H9 (cell line): ENCODE measurements at regions not wholly inside any gene's neighbourhood (a gene's known extent, or its start where the extent isn't known, plus 50 kb on each side); places are given as distances from the start of the nearest gene placed in this dataset.

ENCODE experiments used
- DNase-seq: peaks from one replicate; pipeline ENCODE4 v3.0.0-alpha.2; 2017
- H2AFZ ChIP-seq: one replicate; pipeline ENCODE4 v1.6.1; 2013; ENCODE audit warnings: mild to moderate bottlenecking, low read length, control low read depth, moderate library complexity
- H2AK5ac ChIP-seq: 2 replicates; pipeline ENCODE4 v1.6.1; 2013; ENCODE audit warnings: low read length, control low read depth, mixed read lengths; ENCODE audit not compliant: insufficient read length
- H2BK120ac ChIP-seq: one replicate; pipeline ENCODE4 v1.6.1; 2013; ENCODE audit warnings: low read depth, mild to moderate bottlenecking, low read length, control low read depth, inconsistent platforms; ENCODE audit not compliant: poor library complexity, severe bottlenecking
- H2BK12ac ChIP-seq: 2 replicates; pipeline ENCODE4 v1.6.1; 2013; ENCODE audit warnings: low read length, control low read depth, mixed read lengths, low read depth; ENCODE audit not compliant: insufficient read length
- H2BK15ac ChIP-seq: 2 replicates; pipeline ENCODE4 v1.6.1; 2013; ENCODE audit warnings: low read depth, low read length, control low read depth
- H2BK20ac ChIP-seq: one replicate; pipeline ENCODE4 v1.6.1; 2013; ENCODE audit warnings: low read depth, mild to moderate bottlenecking, low read length, control low read depth, inconsistent platforms; ENCODE audit not compliant: poor library complexity, severe bottlenecking
- H2BK5ac ChIP-seq: 2 replicates; pipeline ENCODE4 v1.6.1; 2013; ENCODE audit warnings: low read length, control low read depth, mixed read lengths; ENCODE audit not compliant: insufficient read length
- H3K14ac ChIP-seq: 2 replicates; pipeline ENCODE4 v1.6.1; 2013; ENCODE audit warnings: low read length, control low read depth; ENCODE audit not compliant: insufficient read depth
- H3K18ac ChIP-seq: 2 replicates; pipeline ENCODE4 v1.6.1; 2013; ENCODE audit warnings: low read depth, mild to moderate bottlenecking, mixed read lengths, low read length, control low read depth; ENCODE audit not compliant: insufficient read length
- H3K23ac ChIP-seq: 2 replicates; pipeline ENCODE4 v1.6.1; 2013; ENCODE audit warnings: low read length, control low read depth, mixed read lengths, low read depth; ENCODE audit not compliant: insufficient read length
- H3K23me2 ChIP-seq: 2 replicates; pipeline ENCODE4 v1.6.1; 2013; ENCODE audit warnings: low read depth, mild to moderate bottlenecking, mixed read lengths, low read length, control low read depth; ENCODE audit not compliant: insufficient read length, poor library complexity, severe bottlenecking
- H3K27ac ChIP-seq: 2 replicates; pipeline ENCODE4 v1.5.1; 2013; ENCODE audit warnings: low read length, control low read depth, mixed read lengths, low read depth; ENCODE audit not compliant: insufficient read length
- H3K27me3 ChIP-seq: 2 replicates; pipeline ENCODE4 v1.6.1; 2013; ENCODE audit warnings: low read length, control low read depth, inconsistent platforms; ENCODE audit not compliant: insufficient read depth
- H3K4ac ChIP-seq: 2 replicates; pipeline ENCODE4 v1.6.1; 2013; ENCODE audit warnings: low read depth, mild to moderate bottlenecking, control low read depth, inconsistent platforms, low read length, moderate library complexity
- H3K4me1 ChIP-seq: 2 replicates; pipeline ENCODE4 v1.6.1; 2013; ENCODE audit warnings: low read length, control low read depth, inconsistent platforms; ENCODE audit not compliant: insufficient read depth
- H3K4me2 ChIP-seq: 2 replicates; pipeline ENCODE4 v1.6.1; 2013; ENCODE audit warnings: low read length, control low read depth, mixed read lengths; ENCODE audit not compliant: insufficient read length, insufficient read depth
- H3K56ac ChIP-seq: 2 replicates; pipeline ENCODE4 v1.6.1; 2013; ENCODE audit warnings: low read depth, mild to moderate bottlenecking, mixed read lengths, low read length, control low read depth; ENCODE audit not compliant: insufficient read length
- H3K79me1 ChIP-seq: 2 replicates; pipeline ENCODE4 v1.6.1; 2013; ENCODE audit warnings: low read depth, mild to moderate bottlenecking, moderate library complexity, low read length, control low read depth, inconsistent platforms; ENCODE audit not compliant: insufficient read depth, poor library complexity, severe bottlenecking
- H3K79me2 ChIP-seq: 2 replicates; pipeline ENCODE4 v1.6.1; 2013; ENCODE audit warnings: low read length, control low read depth, inconsistent platforms; ENCODE audit not compliant: insufficient read depth
- H3K9ac ChIP-seq: 2 replicates; pipeline ENCODE4 v1.6.1; 2013; ENCODE audit warnings: low read length, control low read depth, mixed read lengths; ENCODE audit not compliant: insufficient read length; ENCODE audit errors: extremely low read depth
- H3K9me3 ChIP-seq: one replicate; pipeline ENCODE4 v1.6.1; 2013; ENCODE audit warnings: low read depth, low read length, inconsistent platforms; ENCODE audit not compliant: control insufficient read depth
- H3T11ph ChIP-seq: one replicate; pipeline ENCODE4 v1.6.1; 2013; ENCODE audit warnings: mild to moderate bottlenecking, low read length, control low read depth, inconsistent platforms
- H4K20me1 ChIP-seq: one replicate; pipeline ENCODE4 v1.6.1; 2013; ENCODE audit not compliant: control insufficient read depth, insufficient read length, insufficient read depth
- H4K5ac ChIP-seq: 2 replicates; pipeline ENCODE4 v1.6.1; 2013; ENCODE audit warnings: low read depth, mild to moderate bottlenecking, mixed read lengths, low read length, control low read depth; ENCODE audit not compliant: insufficient read length
- H4K8ac ChIP-seq: replicated peaks from 2 replicates; pipeline ENCODE4 v1.6.1; 2013; ENCODE audit warnings: low read length, control low read depth, mixed read lengths, low read depth; ENCODE audit not compliant: insufficient read length
- H4K91ac ChIP-seq: 2 replicates; pipeline ENCODE4 v1.6.1; 2013; ENCODE audit warnings: low read depth, mild to moderate bottlenecking, moderate library complexity, mixed read lengths, low read length, control low read depth; ENCODE audit not compliant: insufficient read length
- H3K27ac Mint-ChIP-seq, 3 experiments: 2 replicates in 2 of 3; 3 replicates in 1 of 3; pipeline ENCODE4 v1.8.0; 2020 to 2021; ENCODE audit warnings: mixed read lengths in 3 of 3, mild to moderate bottlenecking in 1 of 3, moderate library complexity in 1 of 3
- H3K27me3 Mint-ChIP-seq: 2 replicates; pipeline ENCODE4 v1.8.0; 2021; ENCODE audit warnings: low read depth, mild to moderate bottlenecking, moderate library complexity, mixed read lengths
- H3K36me3 Mint-ChIP-seq, 3 experiments: 2 replicates in 2 of 3; 3 replicates in 1 of 3; pipeline ENCODE4 v1.8.0; 2020 to 2021; ENCODE audit warnings: low read depth in 3 of 3, mixed read lengths in 3 of 3; ENCODE audit not compliant: insufficient read depth in 1 of 3
- H3K4me1 Mint-ChIP-seq, 2 experiments: 2 replicates each; pipeline ENCODE4 v1.8.0; 2020; ENCODE audit warnings: mixed read lengths in 2 of 2
- H3K4me3 Mint-ChIP-seq, 2 experiments: 2 replicates in 1 of 2; 3 replicates in 1 of 2; pipeline ENCODE4 v1.8.0; 2020 to 2021; ENCODE audit warnings: mild to moderate bottlenecking in 2 of 2, mixed read lengths in 2 of 2, moderate library complexity in 1 of 2
- H3K9me3 Mint-ChIP-seq, 2 experiments: 2 replicates in 1 of 2; 3 replicates in 1 of 2; pipeline ENCODE4 v1.8.0; 2020; ENCODE audit warnings: mild to moderate bottlenecking in 2 of 2, mixed read lengths in 2 of 2, moderate library complexity in 1 of 2
- WGBS: extraction: QIAGEN DNeasy Blood & Tissue Kit; methylation state at CpG from one replicate; pipeline ENCODE4 v1.1.7; 2013; ENCODE audit warnings: missing lambda C conversion rate, low lambda C conversion rate, mixed read lengths; ENCODE audit not compliant: insufficient read length; ENCODE audit errors: extremely low coverage; 5-methylcytosine and 5-hydroxymethylcytosine counted together
- TF ChIP-seq, protein P1 (sequence below): fragments of 200-600 bp; sonication (generic); conservative IDR thresholded peaks from 3 replicates; pipeline ENCODE4 v1.8.0; 2021; ENCODE audit warnings: antibody characterized with exemption, mild to moderate bottlenecking

DNA sequence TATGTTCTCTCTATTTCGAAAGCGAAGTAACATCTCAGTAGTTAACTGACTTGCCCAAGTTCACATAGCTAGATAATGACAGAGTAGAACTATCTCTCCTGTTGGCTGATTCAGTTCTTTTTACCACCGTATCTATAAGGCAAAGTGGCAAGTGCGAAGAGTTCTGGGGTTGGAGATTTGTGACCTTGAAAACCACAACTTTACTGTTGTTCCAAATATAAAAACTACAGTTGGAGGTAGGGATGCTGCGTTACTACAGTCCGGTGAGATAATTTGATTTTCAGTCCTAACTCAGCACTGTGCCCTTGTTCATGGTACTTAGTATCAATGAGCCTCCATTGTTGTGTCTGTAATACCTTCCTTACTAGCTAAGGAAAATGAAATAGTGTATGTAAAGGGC is 71.2 kb upstream of the GOLGA8B start:
- H2BK12ac ChIP-seq: no peak overlapping the region
- Mint-ChIP-seq H3K36me3 (no peaks in the 10 kb centered on the region), H3K9me3 (no peaks in the 10 kb centered on the region), H3K4me3 (no peak overlapping the region), H3K27me3 (no peaks in the 10 kb centered on the region), H3K4me1 (peaks cover 22 to 25% of the 10 kb centered on the region in 2 experiments), H3K27ac (no peak overlapping the region)
- no peak overlapping the region for H3K14ac ChIP-seq
- H3K23ac ChIP-seq: no peak overlapping the region
- no peak overlapping the region for H2BK5ac ChIP-seq
- no peak overlapping the region for H2BK120ac ChIP-seq
- TF ChIP-seq, protein P1, sequence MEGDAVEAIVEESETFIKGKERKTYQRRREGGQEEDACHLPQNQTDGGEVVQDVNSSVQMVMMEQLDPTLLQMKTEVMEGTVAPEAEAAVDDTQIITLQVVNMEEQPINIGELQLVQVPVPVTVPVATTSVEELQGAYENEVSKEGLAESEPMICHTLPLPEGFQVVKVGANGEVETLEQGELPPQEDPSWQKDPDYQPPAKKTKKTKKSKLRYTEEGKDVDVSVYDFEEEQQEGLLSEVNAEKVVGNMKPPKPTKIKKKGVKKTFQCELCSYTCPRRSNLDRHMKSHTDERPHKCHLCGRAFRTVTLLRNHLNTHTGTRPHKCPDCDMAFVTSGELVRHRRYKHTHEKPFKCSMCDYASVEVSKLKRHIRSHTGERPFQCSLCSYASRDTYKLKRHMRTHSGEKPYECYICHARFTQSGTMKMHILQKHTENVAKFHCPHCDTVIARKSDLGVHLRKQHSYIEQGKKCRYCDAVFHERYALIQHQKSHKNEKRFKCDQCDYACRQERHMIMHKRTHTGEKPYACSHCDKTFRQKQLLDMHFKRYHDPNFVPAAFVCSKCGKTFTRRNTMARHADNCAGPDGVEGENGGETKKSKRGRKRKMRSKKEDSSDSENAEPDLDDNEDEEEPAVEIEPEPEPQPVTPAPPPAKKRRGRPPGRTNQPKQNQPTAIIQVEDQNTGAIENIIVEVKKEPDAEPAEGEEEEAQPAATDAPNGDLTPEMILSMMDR: no peak
- no peak overlapping the region for H2AFZ ChIP-seq
- no peaks in the 10 kb centered on the region for H3K9me3 ChIP-seq
- no peak overlapping the region for H3T11ph ChIP-seq
- no peaks in the 10 kb centered on the region for H3K27me3 ChIP-seq
- no peaks in the 10 kb centered on the region for H3K79me1 ChIP-seq
- no peak for DNase-seq
- no peaks in the 10 kb centered on the region for H3K79me2 ChIP-seq
- no peaks in the 10 kb centered on the region for H3K23me2 ChIP-seq
- no CpG with 5 or more reads among the region's 6 CpGs for WGBS
- no peak overlapping the region for H2AK5ac ChIP-seq
- H3K4me1 ChIP-seq: 0 out of 2 replicates have a peak, but pooled peaks cover 6% of the 10 kb centered on the region
- H3K18ac ChIP-seq: no peak overlapping the region
- H3K9ac ChIP-seq: no peak overlapping the region
- no peak overlapping the region for H3K4ac ChIP-seq
- no peak overlapping the region for H4K8ac ChIP-seq
- H3K56ac ChIP-seq: no peak overlapping the region
- no peak overlapping the region for H3K27ac ChIP-seq
- H4K20me1 ChIP-seq: no peaks in the 10 kb centered on the region
- no peak overlapping the region for H4K91ac ChIP-seq
- no peak overlapping the region for H2BK15ac ChIP-seq
- no peak overlapping the region for H3K4me2 ChIP-seq
- H2BK20ac ChIP-seq: no peak overlapping the region
- no peak overlapping the region for H4K5ac ChIP-seq
